ENCODE measurements at regions not wholly inside any gene's neighbourhood (a gene's known extent, or its start where the extent isn't known, plus 50 kb on each side); places are given as distances from the start of the nearest gene placed in this dataset.

DNA sequence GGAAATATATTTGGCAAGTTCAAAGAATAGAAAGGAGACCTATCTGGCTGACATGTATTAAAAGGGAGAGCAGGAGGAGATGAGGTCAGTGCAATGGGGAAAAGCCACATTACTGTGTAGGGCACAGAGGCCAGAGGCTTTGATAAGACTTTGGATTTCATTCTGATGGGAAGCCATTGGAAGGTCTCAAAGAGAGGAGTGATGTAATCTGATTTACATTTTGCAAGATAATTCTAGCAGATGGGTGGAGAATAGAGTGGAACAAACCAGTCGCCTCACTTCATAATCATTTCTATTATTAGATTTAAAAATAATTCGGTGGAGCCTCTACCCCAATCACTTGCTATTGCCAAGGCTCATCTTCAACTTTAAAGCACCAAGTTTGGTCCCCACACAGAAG is 278.4 kb upstream of the ZC3H12C start:
- no peak for DNase-seq

DNA sequence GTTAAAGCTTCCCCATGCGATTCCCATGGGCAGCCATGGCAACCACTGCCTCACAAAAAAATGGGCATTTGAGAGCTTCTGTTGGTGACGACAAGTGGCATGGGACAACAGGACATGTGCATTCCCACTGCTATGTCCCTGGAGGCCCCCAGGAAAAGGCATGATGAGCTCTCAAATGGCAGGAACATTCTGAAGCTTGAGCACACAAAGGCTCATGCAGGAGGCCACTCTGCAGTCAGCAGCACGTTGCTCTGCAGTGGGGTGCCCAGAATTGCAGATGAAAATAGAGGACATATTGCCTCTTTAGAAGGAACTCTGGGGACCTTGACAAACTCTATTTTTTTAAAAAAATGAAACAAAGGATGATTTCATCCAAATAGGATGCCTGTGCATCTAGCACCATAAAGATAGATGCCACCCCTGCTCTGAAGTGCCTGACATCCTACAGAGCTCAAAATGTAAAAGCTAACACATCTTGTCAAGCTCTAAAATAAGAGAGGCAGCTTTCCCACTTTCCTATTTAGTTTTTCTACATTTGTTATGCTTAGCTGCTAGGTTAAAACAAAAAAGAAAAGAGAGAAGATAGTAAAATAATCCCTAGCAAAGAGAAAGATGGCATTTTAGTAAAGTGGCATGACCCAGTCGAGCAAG is 277.6 kb upstream of the ZC3H12C start:
- no peak for DNase-seq

DNA sequence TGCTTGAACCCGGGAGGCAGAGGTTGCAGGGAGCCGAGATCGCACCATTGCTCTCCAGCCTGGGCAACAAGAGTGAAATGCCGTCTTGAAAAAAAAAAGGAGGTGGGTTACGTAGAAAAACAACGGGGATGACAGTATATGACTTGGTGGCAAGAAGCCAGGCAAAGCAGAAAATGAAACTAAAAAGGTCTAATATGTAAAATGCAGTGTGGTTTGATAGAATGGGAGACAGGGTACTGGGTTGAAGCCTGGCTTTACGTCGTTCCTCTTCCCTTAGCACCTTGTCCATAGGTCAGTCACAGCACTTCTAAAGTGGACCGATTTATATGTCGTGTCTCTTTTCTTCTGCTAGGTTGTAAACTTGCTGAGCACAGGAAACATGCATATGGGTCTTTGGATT is 274.9 kb upstream of the ZC3H12C start:
- DNase-seq: no peak

DNA sequence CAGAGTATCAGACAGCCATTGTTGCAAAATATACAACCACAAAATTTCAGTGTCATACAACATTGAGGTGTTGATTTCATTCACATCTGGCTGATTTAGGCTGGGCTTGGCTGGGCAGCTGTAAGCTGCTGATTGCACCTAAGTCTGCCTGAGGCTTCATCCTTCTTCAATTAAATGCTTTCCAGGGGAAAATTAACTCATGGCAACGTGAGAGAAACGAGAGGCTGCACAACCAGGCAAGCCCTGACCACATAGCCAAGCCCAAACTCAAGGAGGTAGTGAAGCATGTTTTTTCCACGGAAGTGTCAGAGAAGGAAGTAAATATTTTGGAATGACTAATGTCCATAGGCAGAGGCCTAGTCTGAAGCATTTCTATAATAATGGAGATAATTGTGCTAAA is 273.8 kb upstream of the ZC3H12C start:
- no peak for DNase-seq

DNA sequence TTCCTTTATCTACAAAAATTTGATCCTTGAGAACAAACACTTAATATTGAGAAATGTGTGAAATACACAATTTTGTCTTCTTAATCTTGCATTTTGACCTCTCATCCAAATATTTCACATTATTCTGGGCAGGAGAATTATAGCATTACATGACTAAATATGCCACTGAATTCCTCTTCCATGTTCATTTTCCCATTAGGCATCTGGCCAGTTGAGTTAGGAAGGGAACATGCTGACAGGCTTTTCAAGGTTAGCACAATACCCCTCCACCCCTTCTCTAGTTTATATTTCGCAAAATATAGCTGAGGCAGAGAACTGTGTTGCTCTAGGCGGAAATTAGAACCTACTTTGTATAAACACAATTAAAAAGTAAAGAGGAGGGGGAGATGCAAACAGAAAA is 271.7 kb upstream of the ZC3H12C start:
- DNase-seq: no peak

DNA sequence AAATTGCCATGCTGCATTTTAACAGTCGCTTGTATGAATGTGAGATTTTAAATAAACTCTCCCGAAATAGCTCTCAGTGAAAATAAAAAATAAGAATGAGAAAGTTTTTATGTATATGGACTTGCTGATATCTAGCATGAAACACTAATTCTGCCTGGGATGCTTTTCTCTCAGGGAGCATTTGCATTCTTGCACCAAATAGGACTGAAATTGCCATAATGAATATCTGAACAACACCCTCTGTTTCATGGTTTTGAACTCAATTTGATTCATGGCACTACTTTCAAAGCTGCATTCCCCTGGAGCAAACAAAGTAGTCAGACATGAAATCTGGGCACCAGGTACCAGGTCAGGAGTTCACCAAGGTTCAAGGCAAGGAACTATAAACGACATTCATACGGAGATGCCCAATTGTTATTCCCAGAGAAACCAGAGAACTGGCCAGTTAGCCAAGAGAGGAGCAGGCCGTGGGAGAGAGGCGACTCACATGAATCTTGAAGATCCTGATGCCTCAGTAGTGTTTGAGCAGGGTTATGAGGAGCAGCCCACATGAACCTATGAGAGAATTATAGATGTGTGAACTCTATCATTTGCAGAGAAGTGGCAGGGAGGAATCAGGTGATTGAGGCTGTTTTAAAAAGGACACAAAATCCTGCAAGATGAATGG is 270.6 kb upstream of the ZC3H12C start:
- DNase-seq: no peak

DNA sequence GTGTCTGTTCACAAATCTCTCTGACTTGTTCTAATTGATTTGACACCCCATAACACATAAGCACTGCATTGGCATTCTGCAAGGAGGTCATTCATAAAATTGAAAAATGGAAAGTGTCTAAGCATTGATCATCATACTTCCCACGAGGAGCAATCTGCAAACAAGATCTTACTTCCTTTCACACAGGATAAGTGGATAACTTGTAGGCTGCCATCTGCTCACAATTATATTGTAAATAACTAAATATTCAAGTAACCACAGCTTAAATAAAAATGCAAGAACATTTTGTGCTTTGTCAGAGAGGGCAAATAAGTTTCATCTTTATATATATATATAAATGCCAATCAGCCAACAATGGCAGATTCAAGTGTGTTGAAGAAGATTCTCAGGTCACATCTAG is 264.8 kb upstream of the ZC3H12C start:
- DNase-seq: no peak

DNA sequence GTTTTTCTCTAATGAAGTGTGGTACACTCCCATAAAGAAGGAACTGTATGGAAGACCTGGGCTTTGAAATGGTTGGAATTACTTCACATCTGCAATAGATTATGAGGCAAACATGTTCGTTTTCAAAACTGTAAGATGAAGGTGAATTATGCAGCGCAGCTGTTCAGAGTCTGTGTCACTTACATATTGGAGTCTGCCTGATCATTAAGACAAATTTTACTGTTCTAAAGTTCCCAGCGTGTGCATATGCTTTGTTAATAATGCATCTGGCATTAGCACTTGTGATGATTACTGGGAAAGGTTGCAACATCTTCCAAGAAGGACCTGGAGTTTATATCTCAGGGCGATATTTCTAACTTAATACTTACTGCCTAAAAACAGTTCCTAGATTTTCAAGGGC is 255.2 kb upstream of the ZC3H12C start:
- DNase-seq: no peak

DNA sequence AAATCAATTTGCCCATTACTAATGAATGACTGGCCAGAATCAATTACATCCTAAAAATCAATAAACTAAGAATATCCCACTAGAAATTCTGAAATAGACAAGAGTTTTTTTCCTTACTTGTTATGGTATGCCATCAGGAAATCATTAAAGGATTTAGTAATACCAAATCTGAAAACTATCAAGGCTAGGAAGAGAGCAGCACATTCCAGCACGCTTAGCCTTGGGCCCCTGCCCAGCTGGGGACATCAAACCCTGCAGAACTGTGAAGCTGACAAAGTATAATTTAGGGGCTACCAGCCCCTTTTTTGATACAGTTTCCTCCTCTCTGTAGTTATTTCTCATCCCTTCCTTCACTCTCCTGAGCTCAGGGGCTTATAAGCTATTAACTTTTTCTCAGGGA is 247.8 kb upstream of the ZC3H12C start:
- DNase-seq: no peak

DNA sequence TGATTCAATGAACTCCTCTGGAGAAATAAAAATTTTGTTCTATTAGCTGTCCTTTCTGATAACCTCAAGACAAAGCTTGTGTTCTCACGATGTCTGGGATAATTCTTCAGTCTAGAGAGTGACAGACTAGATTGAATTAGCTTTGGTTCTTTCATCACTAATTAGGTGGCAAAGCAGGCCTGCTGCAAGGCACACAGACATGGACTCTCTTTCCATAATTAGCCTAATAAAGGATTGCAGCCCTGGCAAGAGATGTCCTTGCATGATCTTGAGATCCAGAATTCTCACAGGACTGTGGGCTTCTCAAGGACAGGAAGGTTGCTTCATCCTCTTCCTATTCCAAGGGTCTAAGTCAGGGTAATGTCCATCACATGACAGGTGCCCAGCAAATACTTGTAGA is 245.6 kb upstream of the ZC3H12C start:
- DNase-seq: no peak

DNA sequence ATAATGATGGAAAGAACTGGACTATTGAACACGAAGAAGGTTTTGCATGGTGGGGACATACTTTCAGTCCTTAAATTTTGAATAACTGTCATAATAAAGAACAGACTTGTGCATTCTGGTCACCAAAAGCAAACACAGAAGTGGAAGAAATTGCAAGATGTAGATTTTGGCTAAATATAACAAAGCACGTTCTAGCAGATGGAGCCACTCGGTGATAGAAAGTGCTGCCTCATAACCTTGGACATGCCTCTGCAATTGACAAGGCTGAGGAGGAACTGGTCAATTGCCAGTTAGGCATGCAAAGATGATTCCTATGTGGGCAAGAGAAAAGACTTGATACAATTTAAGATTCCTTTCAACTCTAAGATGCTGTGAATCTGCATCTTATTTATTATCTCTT is 244.1 kb upstream of the ZC3H12C start:
- no peak for DNase-seq

DNA sequence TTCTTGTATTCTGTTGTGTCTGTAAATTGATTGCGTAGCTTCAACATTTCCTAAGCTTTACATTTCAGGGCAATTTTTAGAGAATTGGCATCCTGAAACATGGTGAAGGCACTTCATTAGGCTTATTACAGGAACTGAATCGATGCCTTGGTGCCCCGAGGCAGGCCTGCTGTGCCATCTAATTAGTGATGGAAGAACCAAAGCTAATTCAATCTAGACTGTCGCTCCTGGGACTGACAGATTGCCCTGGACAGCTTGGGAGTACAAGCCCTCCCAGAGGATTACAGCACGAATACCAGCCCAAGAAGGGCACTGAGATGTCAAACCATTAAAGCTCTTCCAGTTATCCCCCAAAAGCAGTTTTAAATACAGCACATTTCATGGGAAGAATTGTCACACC is 243.2 kb upstream of the ZC3H12C start:
- no peak for DNase-seq

DNA sequence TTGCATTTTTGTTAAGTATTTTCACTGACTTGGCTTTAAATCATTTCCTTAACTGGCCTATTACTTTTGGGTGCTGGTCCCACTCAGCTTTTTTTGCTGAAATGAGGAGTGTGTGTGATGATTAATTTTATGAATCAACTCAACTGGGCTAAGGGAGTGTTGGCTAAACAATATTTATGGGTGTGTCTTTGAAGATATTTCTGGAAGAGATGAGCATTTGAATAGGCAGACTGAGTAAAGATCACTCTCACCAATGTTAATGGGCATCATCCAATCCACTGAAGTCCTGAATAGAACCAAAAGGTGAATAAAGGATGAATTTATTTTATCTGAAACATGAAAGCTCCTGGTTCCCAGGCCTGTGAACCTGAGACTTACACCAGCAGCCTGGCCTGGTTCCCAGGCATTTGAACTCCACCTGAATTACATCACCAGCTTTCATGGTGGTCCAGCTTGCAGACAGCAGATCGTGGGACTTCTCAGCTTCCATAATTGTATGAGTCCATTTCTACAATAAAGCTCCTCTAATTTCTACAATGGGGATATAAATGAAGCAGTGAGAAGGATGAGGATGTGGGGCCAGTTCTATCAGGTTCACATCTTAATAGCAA is 241.3 kb upstream of the ZC3H12C start:
- no peak for DNase-seq

DNA sequence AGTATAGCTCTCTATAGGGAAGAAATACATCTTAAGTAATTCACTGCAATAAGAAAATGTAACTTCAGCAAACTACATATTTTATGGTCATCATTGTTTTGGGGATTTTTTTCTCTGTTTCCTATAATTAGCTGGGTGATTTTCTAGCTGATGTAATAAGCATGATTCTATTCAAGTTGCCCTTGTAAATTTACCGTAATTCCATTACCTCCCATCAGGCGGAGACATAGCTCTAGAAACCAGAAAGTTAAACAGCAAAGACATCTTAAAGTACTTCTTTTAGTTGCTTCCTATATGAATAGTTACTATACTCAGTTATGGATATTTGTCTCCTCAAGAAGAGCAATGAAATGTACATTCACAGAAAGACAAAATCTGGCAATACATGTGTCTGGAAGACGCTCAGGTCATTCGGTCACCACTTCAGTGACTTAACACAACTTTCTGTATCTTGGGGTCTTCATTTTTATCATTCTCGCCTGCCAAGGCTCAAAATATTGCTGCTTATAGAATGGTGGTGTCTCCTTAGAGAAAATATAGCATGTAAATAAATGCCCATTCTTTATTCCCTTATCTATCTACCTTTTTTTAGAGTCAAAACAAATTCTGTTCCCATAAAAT is 239.9 kb upstream of the ZC3H12C start:
- no peak for DNase-seq

DNA sequence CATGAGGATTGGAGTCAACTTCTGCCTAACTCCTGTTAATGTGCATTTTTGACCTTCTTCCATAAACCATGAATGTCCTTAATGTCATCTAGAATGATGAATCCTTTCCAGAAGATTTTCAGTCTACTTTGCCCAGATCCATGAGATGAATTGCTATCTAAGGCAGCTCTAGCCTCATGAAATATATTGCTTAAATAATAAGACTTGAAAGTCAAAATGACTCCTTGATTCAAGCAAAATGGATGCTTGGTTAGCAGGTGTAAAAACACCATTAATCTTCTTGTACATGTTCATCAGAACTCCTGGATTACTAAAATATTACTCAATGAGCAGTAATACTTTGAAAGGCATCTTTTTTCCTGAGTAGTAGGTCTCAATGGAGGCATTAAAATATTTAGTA is 238.5 kb upstream of the ZC3H12C start:
- no peak for DNase-seq

DNA sequence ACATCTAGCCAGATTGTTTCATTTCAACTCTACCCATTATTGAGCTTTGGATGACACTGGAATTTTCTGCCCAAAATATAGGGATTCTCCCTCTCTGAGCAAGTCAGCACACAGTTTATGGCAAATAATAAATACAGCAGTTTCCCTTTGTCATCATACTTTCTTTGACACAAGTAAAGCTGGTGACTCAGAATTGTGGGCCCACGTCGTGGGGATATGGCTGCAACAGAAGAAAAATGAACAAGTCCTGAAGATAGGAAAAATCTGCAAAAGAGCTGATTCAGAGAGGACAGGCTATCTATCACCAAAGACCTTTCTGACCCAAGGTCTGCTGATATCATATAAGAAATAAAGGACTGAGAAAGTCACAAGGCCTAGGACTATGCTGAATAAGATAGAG is 236.3 kb upstream of the ZC3H12C start:
- no peak for DNase-seq

DNA sequence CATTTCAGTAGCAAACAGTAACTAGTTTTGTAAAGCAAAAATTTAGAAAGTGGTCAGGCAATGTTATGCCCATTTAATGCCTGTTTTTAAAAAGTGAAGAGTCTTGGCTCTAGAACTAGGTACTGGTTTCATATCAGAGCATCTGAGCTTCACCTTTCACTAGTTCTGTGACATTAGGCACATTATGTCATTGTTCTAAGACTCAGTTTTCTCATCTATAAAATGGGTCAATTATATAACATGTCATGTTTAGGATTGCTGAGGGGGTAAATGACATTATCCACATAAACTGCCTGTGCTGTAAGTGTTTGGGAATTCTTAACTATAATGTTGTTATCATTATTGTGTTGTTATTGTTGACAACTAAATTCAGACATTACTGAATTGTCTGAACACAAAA is 235.6 kb upstream of the ZC3H12C start:
- no peak for DNase-seq

DNA sequence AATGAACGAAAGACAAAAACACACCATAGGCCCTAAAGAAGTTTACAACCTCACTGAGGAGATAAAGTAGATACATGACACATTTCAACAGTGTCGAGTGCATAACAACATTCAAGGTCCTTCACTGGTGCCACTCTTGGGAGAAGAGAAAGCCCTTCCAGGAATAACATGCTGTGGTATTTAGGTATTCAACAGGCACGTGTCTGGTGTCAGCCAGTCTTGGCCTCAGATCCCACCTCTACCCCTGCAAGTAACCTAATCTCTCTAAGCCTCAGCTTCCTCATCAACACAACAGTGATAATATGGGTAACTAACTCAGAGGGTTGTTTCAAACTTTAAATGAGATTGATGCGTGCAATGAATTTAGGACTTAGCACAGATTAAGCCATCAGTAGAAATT is 235.0 kb upstream of the ZC3H12C start:
- DNase-seq: no peak

DNA sequence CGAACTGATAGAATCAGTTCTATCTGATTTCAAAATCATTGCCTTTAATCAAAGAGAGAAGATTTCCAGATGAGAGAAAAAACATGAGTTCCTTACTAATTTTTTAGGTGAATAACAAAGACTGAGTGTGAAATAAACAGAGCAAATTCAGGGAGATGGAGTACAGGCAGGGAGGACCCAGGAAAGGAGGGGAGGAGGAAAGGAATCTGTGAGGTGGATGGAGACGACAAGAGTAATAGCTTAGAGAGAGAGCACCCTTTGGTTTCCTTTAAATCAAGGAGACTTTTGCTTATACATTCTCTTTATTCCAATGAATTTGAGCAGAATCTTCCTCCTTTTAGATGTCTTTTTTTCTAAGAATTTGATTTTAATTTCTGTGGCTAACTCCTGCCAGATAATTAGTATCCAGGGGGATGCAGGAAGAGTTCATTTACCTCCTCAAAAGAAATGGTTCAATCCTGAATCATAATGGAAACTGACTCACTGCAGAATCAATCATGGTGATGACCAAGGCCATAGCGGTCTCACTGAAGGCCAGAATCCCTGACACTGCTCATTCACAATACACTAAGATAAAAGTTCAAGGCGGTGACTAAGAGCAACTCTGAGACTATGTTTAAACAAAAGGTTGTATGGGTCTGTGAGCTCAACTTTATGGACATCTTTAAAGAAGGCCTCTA is 234.0 kb upstream of the ZC3H12C start:
- DNase-seq: no peak

DNA sequence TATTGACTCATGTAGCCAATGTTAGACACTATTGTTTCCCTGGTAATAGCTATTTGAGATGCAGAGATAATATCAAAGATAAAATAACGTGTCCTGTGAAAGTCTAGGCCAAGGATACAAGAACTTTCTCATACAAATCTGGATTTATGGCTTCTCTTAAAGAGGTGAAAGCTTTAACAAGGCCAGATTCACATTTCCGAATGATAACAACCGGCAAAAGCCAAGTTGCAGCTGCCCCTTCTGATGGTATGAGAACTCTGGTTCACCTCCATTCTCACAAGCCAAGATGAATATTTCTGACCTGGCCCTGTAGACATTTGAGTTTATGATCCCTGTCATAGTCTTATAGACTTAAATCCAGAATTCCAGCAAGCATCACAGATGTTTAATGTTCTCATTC is 230.4 kb upstream of the ZC3H12C start:
- DNase-seq: no peak

DNA sequence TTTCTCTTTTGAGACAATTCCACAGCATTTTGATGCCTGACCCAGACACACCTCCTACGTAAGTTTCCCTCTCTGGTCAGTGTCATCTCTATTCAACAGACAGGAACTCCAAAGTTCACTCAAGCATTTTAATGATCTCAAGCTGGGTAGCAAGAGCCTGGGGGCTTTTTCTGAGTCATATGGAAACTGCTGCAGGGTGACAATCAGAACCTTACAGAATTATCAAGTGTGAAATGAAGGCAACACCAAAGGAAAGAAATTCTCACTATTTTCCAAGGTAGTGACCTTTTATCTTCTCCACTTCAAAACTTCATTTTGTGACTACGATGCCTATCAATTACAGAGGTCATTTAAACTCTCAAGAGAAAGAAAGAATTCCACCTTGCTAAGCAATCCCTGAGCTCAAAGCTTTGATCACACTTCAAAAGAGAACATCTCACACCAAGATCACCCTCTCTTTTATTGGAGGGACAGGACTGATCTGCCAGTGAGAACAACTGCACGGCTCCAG is 229.0 kb upstream of the ZC3H12C start:
- DNase-seq: no peak

DNA sequence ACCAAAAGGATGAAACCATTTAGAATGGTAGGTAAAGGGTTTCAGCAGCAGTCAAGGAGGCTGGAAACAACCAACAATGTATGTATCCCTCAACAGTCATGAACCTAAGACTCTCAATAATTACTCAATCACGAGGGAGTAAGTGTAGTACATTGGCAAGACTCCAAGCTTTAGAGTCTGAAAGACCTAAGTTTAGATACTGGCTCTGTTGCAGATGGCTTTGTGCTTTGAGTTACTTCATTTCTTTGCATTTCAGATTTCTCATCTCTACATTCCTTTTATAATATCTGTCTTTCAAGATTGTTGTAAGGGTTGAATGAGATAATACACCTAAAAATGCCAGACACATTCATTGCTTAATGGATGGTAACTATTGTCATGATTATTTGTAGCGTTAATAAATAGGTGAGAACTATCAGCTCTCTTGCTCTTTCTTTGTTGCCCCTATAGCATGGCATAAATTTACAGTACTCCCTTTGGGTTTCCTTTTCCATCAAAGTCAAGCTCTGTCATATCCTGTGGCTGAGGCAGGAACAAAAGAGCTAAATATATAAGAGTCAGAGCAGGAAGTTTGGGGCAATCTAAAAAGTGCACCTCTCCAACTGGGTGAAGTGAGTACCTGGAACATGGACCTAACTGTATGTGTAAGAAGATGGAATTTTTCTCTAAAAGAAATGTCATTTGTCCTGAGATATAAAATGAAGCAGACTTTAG is 228.2 kb upstream of the ZC3H12C start:
- no peak for DNase-seq

Measured in stimulated activated CD4-positive, alpha-beta T cell treated with anti-CD3 and anti-CD28 coated beads, Interleukin-4, amount 100 ng/mL, for 1 hour (primary cell).